H9 (cell line): ENCODE measurements at regions not wholly inside any gene's neighbourhood (a gene's known extent, or its start where the extent isn't known, plus 50 kb on each side); places are given as distances from the start of the nearest gene placed in this dataset.
A peak's percentile ranks its signal among the peaks of the same experiment; 100 is the strongest.
"Not testable (repeated sequence)": the region's sequence is repeated elsewhere in the genome, so short reads cannot be mapped to it uniquely, and the experiment has no call there.

Experiments used
- DNase-seq: peaks from one replicate; pipeline ENCODE4 v3.0.0-alpha.2; 2017
- H2AFZ ChIP-seq: one replicate; pipeline ENCODE4 v1.6.1; 2013; ENCODE audit warnings: mild to moderate bottlenecking, low read length, control low read depth, moderate library complexity
- H2AK5ac ChIP-seq: 2 replicates; pipeline ENCODE4 v1.6.1; 2013; ENCODE audit warnings: low read length, control low read depth, mixed read lengths; ENCODE audit not compliant: insufficient read length
- H2BK120ac ChIP-seq: one replicate; pipeline ENCODE4 v1.6.1; 2013; ENCODE audit warnings: low read depth, mild to moderate bottlenecking, low read length, control low read depth, inconsistent platforms; ENCODE audit not compliant: poor library complexity, severe bottlenecking
- H2BK12ac ChIP-seq: 2 replicates; pipeline ENCODE4 v1.6.1; 2013; ENCODE audit warnings: low read length, control low read depth, mixed read lengths, low read depth; ENCODE audit not compliant: insufficient read length
- H2BK15ac ChIP-seq: 2 replicates; pipeline ENCODE4 v1.6.1; 2013; ENCODE audit warnings: low read depth, low read length, control low read depth
- H2BK20ac ChIP-seq: one replicate; pipeline ENCODE4 v1.6.1; 2013; ENCODE audit warnings: low read depth, mild to moderate bottlenecking, low read length, control low read depth, inconsistent platforms; ENCODE audit not compliant: poor library complexity, severe bottlenecking
- H2BK5ac ChIP-seq: 2 replicates; pipeline ENCODE4 v1.6.1; 2013; ENCODE audit warnings: low read length, control low read depth, mixed read lengths; ENCODE audit not compliant: insufficient read length
- H3K14ac ChIP-seq: 2 replicates; pipeline ENCODE4 v1.6.1; 2013; ENCODE audit warnings: low read length, control low read depth; ENCODE audit not compliant: insufficient read depth
- H3K18ac ChIP-seq: 2 replicates; pipeline ENCODE4 v1.6.1; 2013; ENCODE audit warnings: low read depth, mild to moderate bottlenecking, mixed read lengths, low read length, control low read depth; ENCODE audit not compliant: insufficient read length
- H3K23ac ChIP-seq: 2 replicates; pipeline ENCODE4 v1.6.1; 2013; ENCODE audit warnings: low read length, control low read depth, mixed read lengths, low read depth; ENCODE audit not compliant: insufficient read length
- H3K23me2 ChIP-seq: 2 replicates; pipeline ENCODE4 v1.6.1; 2013; ENCODE audit warnings: low read depth, mild to moderate bottlenecking, mixed read lengths, low read length, control low read depth; ENCODE audit not compliant: insufficient read length, poor library complexity, severe bottlenecking
- H3K27ac ChIP-seq: 2 replicates; pipeline ENCODE4 v1.5.1; 2013; ENCODE audit warnings: low read length, control low read depth, mixed read lengths, low read depth; ENCODE audit not compliant: insufficient read length
- H3K27me3 ChIP-seq: 2 replicates; pipeline ENCODE4 v1.6.1; 2013; ENCODE audit warnings: low read length, control low read depth, inconsistent platforms; ENCODE audit not compliant: insufficient read depth
- H3K4ac ChIP-seq: 2 replicates; pipeline ENCODE4 v1.6.1; 2013; ENCODE audit warnings: low read depth, mild to moderate bottlenecking, control low read depth, inconsistent platforms, low read length, moderate library complexity
- H3K4me1 ChIP-seq: 2 replicates; pipeline ENCODE4 v1.6.1; 2013; ENCODE audit warnings: low read length, control low read depth, inconsistent platforms; ENCODE audit not compliant: insufficient read depth
- H3K4me2 ChIP-seq: 2 replicates; pipeline ENCODE4 v1.6.1; 2013; ENCODE audit warnings: low read length, control low read depth, mixed read lengths; ENCODE audit not compliant: insufficient read length, insufficient read depth
- H3K56ac ChIP-seq: 2 replicates; pipeline ENCODE4 v1.6.1; 2013; ENCODE audit warnings: low read depth, mild to moderate bottlenecking, mixed read lengths, low read length, control low read depth; ENCODE audit not compliant: insufficient read length
- H3K79me1 ChIP-seq: 2 replicates; pipeline ENCODE4 v1.6.1; 2013; ENCODE audit warnings: low read depth, mild to moderate bottlenecking, moderate library complexity, low read length, control low read depth, inconsistent platforms; ENCODE audit not compliant: insufficient read depth, poor library complexity, severe bottlenecking
- H3K79me2 ChIP-seq: 2 replicates; pipeline ENCODE4 v1.6.1; 2013; ENCODE audit warnings: low read length, control low read depth, inconsistent platforms; ENCODE audit not compliant: insufficient read depth
- H3K9ac ChIP-seq: 2 replicates; pipeline ENCODE4 v1.6.1; 2013; ENCODE audit warnings: low read length, control low read depth, mixed read lengths; ENCODE audit not compliant: insufficient read length; ENCODE audit errors: extremely low read depth
- H3K9me3 ChIP-seq: one replicate; pipeline ENCODE4 v1.6.1; 2013; ENCODE audit warnings: low read depth, low read length, inconsistent platforms; ENCODE audit not compliant: control insufficient read depth
- H3T11ph ChIP-seq: one replicate; pipeline ENCODE4 v1.6.1; 2013; ENCODE audit warnings: mild to moderate bottlenecking, low read length, control low read depth, inconsistent platforms
- H4K20me1 ChIP-seq: one replicate; pipeline ENCODE4 v1.6.1; 2013; ENCODE audit not compliant: control insufficient read depth, insufficient read length, insufficient read depth
- H4K5ac ChIP-seq: 2 replicates; pipeline ENCODE4 v1.6.1; 2013; ENCODE audit warnings: low read depth, mild to moderate bottlenecking, mixed read lengths, low read length, control low read depth; ENCODE audit not compliant: insufficient read length
- H4K8ac ChIP-seq: replicated peaks from 2 replicates; pipeline ENCODE4 v1.6.1; 2013; ENCODE audit warnings: low read length, control low read depth, mixed read lengths, low read depth; ENCODE audit not compliant: insufficient read length
- H4K91ac ChIP-seq: 2 replicates; pipeline ENCODE4 v1.6.1; 2013; ENCODE audit warnings: low read depth, mild to moderate bottlenecking, moderate library complexity, mixed read lengths, low read length, control low read depth; ENCODE audit not compliant: insufficient read length
- H3K27ac Mint-ChIP-seq, 3 experiments: 2 replicates in 2 of 3; 3 replicates in 1 of 3; pipeline ENCODE4 v1.8.0; 2020 to 2021; ENCODE audit warnings: mixed read lengths in 3 of 3, mild to moderate bottlenecking in 1 of 3, moderate library complexity in 1 of 3
- H3K27me3 Mint-ChIP-seq: 2 replicates; pipeline ENCODE4 v1.8.0; 2021; ENCODE audit warnings: low read depth, mild to moderate bottlenecking, moderate library complexity, mixed read lengths
- H3K36me3 Mint-ChIP-seq, 3 experiments: 2 replicates in 2 of 3; 3 replicates in 1 of 3; pipeline ENCODE4 v1.8.0; 2020 to 2021; ENCODE audit warnings: low read depth in 3 of 3, mixed read lengths in 3 of 3; ENCODE audit not compliant: insufficient read depth in 1 of 3
- H3K4me1 Mint-ChIP-seq, 2 experiments: 2 replicates each; pipeline ENCODE4 v1.8.0; 2020; ENCODE audit warnings: mixed read lengths in 2 of 2
- H3K4me3 Mint-ChIP-seq, 2 experiments: 2 replicates in 1 of 2; 3 replicates in 1 of 2; pipeline ENCODE4 v1.8.0; 2020 to 2021; ENCODE audit warnings: mild to moderate bottlenecking in 2 of 2, mixed read lengths in 2 of 2, moderate library complexity in 1 of 2
- H3K9me3 Mint-ChIP-seq, 2 experiments: 2 replicates in 1 of 2; 3 replicates in 1 of 2; pipeline ENCODE4 v1.8.0; 2020; ENCODE audit warnings: mild to moderate bottlenecking in 2 of 2, mixed read lengths in 2 of 2, moderate library complexity in 1 of 2
- CTCF ChIP-seq: fragments of 200-600 bp; sonication (generic); conservative IDR thresholded peaks from 3 replicates; pipeline ENCODE4 v1.8.0; 2021; ENCODE audit warnings: antibody characterized with exemption, mild to moderate bottlenecking
- WGBS: extraction: QIAGEN DNeasy Blood & Tissue Kit; methylation state at CpG from one replicate; pipeline ENCODE4 v1.1.7; 2013; ENCODE audit warnings: missing lambda C conversion rate, low lambda C conversion rate, mixed read lengths; ENCODE audit not compliant: insufficient read length; ENCODE audit errors: extremely low coverage; 5-methylcytosine and 5-hydroxymethylcytosine counted together

- Histone ChIP-seq H3K9me3 (no peaks in the 10 kb centered on the region), H3K79me2 (no peaks in the 10 kb centered on the region), H2BK15ac (no peak overlapping the region), H2AK5ac (no peak overlapping the region), H2BK120ac (no peak overlapping the region), H3K79me1 (no peaks in the 10 kb centered on the region), H3K4ac (no peak overlapping the region), H4K91ac (no peak overlapping the region), H3K27me3 (no peaks in the 10 kb centered on the region), H3K56ac (no peak overlapping the region), H4K5ac (no peak overlapping the region), H3K4me1 (no peaks in the 10 kb centered on the region), H3K27ac (no peak overlapping the region), H3T11ph (no peak overlapping the region), H3K23me2 (no peaks in the 10 kb centered on the region), H4K8ac (no peak overlapping the region), H3K14ac (no peak overlapping the region), H2BK5ac (no peak overlapping the region), H3K9ac (no peak overlapping the region), H2BK20ac (no peak overlapping the region), H4K20me1 (no peaks in the 10 kb centered on the region), H3K4me2 (no peak overlapping the region), H3K18ac (no peak overlapping the region), H2BK12ac (no peak overlapping the region), H2AFZ (no peak overlapping the region), H3K23ac (no peak overlapping the region)
- 0 out of 7 replicates have a peak, but pooled peaks cover 0 to 8% (median 0%) of the 10 kb centered on the region in 3 experiments for H3K36me3 Mint-ChIP-seq
- peak overlapping the region in 1 of 3 experiments; percentile 80; a peak in 1 of 7 replicates for H3K27ac Mint-ChIP-seq
- no peak for TF ChIP-seq CTCF
- no peaks in the 10 kb centered on the region; the same call in 1 of the 2 replicates for H3K27me3 Mint-ChIP-seq
- no CpG with 5 or more reads among the region's 14 CpGs for WGBS
- H3K4me3 Mint-ChIP-seq: no peak overlapping the region
- peaks cover 0 to 3% of the 10 kb centered on the region in 2 experiments; a peak in 3 of 5 replicates for H3K9me3 Mint-ChIP-seq
- no peak for DNase-seq
- peaks cover 7 to 9% of the 10 kb centered on the region in 2 experiments for H3K4me1 Mint-ChIP-seq
Measured at GRCh38 chr11:12058425-12059115, 50.1 kb upstream of the DKK3 start.

- H3K4me1 Mint-ChIP-seq, H4K8ac ChIP-seq, H3K56ac ChIP-seq, H3K4me2 ChIP-seq, H3K18ac ChIP-seq, H4K20me1 ChIP-seq, H3K27ac ChIP-seq, H2AFZ ChIP-seq, H3K79me1 ChIP-seq, H3K27ac Mint-ChIP-seq, DNase-seq, H3K27me3 ChIP-seq, H3K23me2 ChIP-seq, H3K36me3 Mint-ChIP-seq, H3T11ph ChIP-seq, H3K4me1 ChIP-seq, H2BK120ac ChIP-seq, H3K23ac ChIP-seq, H3K14ac ChIP-seq, H4K5ac ChIP-seq, H2BK12ac ChIP-seq, H2BK15ac ChIP-seq, H4K91ac ChIP-seq, H3K9me3 Mint-ChIP-seq, H2BK5ac ChIP-seq, H2AK5ac ChIP-seq, H3K27me3 Mint-ChIP-seq, H3K4ac ChIP-seq, H2BK20ac ChIP-seq, H3K79me2 ChIP-seq, H3K9ac ChIP-seq, H3K4me3 Mint-ChIP-seq, H3K9me3 ChIP-seq: not testable (repeated sequence)
- WGBS: no CpG with 5 or more reads among the region's 3 CpGs
Measured at GRCh38 chr11:12059144-12059543, 50.7 kb upstream of the DKK3 start.
